Kidney capillary endothelial cell (primary cell): ENCODE measurements at regions not wholly inside any gene's neighbourhood (a gene's known extent, or its start where the extent isn't known, plus 50 kb on each side); places are given as distances from the start of the nearest gene placed in this dataset.
"Not testable (repeated sequence)": the region's sequence is repeated elsewhere in the genome, so short reads cannot be mapped to it uniquely, and the experiment has no call there.

ENCODE experiments used
- DNase-seq: peaks from one replicate; pipeline ENCODE4 v3.0.0-alpha.2; 2018; ENCODE audit warnings: low spot score

DNA sequence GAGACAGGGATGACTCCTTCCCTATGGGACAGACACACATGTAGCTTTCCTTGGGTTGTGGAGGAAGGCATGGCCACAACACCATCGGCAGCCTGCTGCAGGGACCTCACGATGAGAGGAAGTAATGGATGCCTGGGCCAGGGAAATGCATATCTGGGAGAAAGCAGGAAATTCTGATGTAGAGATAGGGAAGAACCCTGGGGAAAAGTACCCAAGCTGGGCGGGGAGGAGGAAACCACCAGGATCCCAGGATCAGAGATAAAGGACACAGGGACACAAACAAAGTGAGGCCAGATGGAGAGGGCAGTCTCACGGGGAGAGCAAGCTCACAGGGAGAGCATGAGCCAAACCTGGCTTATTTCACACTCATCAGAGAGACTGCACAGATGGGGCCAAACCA lies 294.7 kb upstream of the TEKT4 start:
- not testable (repeated sequence) for DNase-seq

DNA sequence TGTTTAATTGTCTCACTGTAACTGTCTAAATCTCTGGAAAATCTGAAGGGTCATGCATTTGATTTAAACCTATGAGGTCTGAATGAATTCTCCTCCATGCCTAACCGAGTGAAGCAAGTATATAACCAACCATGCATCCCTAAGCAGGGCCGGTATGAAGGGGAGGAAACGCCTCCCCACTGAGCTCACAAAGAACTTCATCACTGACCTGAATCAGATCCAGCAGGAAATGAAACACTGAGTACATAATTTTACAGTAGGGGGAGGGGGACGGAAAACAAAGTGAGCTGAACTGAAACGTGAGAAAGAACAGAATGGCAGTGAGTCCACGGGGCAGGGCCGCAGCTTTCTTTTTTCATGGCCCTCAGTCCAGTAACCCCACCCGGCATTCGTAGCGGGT lies 294.1 kb upstream of the TEKT4 start:
- not testable (repeated sequence) for DNase-seq

DNA sequence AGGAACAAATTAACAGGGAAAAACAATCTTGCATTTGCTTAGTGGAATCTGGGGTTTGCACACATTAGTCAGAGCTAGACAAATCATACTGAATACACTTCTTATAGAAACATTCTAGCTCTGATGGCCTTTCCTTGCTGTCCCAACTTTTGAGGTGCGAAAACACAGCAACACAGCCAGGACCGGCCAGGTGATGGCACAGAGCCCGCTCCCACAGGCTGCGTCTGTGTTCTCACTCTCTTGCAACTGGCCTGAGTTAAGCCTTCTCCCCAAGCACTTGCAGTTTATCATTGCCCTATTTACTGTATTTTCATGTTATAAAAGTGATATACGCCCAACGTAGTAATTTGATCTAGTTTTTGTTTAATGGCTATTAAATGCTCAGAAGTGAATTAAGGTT lies 292.0 kb upstream of the TEKT4 start:
- DNase-seq, result not testable (repeated sequence)

DNA sequence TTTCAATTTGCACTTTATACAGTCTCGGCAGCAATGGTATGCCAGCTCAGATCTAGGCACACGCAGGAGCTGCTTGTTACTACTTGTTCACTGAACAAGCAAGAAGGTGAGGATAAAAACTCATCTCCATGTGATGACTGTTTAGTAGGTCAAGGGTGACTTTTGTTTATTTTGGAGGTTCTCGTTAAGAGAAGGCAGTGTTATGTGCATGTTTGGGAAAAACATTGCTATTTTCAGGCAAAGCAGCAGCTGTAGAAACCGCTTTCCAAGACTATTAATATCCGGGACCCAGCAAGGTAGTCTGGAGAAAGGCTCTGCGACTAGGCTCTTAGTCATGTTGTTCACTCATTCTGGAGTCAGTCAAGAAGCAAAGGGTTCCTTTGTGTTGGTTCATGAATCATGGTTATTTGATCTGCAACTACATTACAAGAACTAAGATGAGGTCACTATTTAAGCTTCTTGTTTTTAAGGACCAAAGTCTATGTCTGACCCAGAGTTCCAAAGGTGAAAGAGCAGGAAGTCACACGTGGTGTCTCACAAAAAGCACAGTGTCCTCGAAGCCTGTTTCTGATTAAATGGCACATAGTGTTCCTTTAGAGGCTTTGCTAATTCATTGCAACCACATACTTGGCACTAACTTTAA lies 288.0 kb upstream of the TEKT4 start:
- not testable (repeated sequence) for DNase-seq

DNA sequence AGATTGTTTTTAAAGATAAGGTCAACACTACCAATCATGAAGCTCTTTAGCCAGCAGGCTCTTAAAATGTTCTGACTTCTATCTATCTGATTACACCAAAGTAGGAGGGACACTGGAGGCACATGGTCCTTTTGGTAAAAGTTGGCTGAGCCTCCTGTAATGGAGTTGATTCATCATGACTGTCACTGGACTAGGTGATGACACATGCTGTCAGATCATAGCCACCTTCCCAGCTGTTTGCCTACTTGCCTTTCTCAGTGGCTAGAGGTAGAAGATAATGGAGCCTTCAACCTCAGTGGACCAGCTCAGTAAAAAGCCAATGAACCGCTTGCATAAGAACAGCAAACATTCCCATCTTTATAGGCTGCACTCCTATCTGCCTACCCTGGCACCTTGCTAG lies 286.7 kb upstream of the TEKT4 start:
- not testable (repeated sequence) for DNase-seq

DNA sequence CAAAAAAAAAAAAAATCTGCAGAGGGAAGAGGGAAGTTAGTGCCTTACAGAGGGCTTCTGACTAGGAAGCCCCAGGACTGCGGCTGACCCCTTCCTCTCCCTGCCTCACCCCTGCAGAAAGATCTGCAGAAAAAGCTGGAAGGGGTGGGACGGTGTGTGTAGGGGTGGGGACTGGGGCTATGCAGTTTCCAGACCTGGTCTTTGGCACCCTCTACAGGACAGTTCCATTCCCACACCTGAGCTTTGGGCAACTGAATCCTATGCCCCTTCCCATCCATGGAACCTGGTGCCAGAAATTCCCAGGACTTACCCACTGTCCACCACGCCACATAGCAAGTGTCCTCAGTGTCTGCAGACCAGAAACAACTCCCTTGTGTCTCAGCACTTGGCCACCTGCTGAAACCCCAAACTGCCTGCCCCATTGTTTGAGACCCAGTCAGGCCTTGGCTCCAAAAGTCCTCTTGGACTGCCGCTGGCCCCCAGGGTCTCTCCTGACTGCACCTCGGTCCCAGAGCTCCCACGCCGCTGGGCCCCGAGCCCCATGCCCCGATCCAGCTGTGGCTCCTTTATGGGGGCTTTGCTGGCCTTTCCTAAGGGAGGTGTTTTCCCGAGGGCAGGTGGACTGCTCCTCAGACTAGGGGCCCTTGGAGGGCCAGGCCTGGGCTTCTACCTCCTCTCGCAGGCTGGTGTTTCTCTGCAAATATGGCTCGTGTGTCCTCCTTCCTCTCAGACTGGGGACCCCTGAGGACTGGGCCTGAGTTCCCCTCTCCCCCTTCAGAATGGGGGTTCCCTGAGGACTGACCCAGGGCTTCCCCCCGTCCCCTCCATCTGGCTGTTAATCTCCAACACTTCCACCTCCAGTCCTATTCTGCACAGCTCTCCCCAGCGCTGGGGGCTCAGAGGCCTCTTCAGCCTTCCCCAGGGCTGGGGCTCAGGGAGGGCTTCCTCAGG lies 284.9 kb upstream of the TEKT4 start:
- not testable (repeated sequence) for DNase-seq

DNA sequence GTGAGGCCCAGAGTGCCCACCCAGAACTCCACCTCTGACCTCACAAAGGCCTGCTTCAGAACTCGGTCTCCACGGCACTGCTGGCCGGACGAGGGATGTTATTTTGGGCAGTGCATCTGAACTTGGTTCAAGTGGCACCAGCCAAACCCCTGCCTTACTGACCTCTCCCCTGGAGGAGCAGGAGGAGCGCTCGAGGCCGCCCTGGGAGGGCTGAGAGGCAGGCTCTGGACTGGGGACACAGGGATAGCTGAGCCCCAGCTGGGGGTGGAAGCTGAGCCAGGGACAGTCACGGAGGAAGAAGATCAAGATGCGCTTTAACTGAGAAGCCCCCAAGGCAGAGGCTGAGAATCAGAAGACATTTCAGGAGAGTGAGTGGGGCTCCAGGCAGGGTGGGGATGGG lies 284.2 kb upstream of the TEKT4 start:
- not testable (repeated sequence) for DNase-seq

DNA sequence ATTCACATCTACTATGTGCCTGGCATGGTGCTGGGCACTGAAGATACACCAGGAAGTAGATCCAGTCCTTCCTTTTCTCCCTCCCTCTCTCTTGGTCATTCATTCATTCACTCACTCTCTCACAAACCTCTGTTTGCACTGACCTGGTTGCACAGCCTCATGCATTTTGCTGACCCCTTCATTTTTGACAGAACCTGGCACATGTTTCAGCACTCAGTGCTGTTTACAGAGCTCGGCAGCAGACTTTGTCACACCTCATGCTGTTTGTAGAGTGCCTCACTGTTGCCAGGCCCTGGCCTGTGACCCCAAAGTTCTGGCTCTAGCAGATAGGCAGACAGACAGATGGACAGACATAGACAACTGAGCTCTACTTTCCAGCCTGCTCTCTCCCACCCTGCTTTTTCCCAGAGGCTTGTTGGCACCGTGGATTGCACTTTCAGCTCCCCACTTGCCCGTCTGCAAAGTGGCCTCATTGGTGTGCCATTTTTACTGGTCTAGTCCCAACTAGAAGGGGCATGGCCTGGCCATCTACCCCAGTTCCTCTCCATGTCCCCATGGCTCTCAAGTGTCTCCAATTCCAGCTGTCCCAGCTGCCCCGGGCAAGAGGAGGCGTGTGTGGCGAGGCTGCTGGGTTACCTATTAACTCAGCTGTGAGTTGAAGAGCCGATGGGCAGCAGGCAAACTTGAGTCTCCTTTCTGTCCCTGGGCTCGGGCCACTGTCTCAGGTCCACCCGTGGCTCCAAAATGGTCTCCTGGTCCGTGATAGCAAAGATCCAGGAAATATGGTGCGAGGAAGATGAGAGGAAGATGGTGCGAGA lies 277.0 kb upstream of the TEKT4 start:
- not testable (repeated sequence) for DNase-seq

DNA sequence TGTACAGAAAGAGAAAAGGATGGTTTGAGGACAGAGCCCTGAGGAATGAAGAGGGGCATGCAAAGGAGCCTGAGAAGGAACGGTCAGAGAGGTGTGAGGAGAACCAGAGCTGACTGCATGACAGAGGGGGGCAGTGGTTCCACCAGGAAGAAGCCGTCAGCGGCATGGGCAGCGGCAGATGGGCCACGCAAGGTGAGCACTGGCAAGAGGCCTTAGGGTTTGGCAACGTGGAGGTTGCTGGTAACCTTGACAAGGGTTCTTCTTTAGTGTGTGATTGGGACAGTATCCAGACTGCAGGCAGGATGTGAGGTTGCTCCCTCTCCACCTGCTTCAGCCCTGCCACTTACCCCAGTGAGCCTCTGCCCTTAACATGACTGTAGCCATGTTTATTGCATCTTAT lies 275.3 kb upstream of the TEKT4 start:
- DNase-seq, result not testable (repeated sequence)

DNA sequence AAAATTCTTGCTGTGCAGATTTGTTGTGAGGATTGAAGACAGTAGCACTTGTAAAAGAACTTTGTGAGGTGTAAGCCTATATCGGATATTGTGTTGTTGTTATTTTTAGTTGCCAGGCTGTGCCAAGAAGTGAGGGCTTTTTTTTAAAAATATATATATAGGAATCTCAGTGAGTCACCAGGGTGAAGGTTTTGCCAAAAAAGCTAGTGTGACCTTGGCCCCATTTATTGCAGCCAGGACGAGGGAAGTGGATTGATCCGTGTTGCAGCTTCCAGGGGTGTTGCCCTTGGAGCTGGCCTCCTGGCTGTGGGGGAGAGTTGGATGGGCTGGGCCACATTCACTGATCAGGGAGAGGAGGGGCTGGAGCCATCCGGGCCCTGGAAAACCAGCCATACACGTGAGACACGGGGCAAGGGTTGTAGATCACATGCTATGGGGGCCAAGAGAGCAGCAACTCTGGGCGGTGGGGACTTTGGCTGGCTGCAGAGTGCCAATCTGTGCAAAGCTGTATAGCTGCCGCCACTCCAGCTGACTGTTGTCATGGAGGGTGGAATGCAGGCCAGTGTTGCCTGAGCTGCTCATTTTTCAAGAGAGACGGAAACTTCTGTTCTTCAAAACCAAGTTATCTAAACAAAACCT lies 273.0 kb upstream of the TEKT4 start:
- DNase-seq, result not testable (repeated sequence)

DNA sequence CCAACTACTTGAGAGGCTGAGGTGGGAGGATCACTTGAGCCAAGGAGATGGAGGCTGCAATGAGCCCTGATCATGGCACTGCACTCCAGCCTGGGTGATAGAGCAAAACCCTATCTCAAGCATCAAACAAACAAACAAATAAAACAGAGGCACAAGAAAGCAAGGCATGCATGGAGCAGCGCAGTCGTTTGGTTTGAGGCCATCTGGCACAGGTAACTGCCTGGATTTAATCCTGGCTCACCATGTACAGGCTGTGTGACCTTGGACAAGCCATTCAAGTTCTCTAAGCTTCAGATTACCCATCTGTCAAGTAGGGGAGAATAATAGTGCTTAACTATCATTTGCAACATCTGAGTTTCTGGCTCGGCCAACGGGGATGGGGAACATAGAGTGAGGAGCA lies 270.3 kb upstream of the TEKT4 start:
- DNase-seq, result not testable (repeated sequence)

DNA sequence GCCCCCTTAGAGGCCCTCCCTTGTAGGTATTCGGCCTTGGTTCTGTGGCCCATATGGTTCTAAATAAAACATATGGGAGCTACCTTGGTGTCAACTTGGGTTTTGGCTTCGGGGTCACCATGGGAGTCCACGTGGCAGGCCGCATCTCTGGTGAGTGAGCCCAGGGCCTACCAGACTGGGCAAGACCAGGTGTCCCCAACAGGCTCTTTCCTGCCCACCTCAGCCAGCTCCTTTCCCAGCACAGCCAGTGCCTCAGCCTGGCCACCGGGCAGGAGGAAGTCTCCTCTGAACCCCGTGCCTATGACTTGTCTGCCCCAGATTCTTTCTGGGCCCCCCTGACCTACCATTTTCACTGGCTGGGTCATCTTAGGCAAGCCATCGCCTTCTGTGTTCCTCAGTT lies 268.8 kb upstream of the TEKT4 start:
- DNase-seq, result no peak

DNA sequence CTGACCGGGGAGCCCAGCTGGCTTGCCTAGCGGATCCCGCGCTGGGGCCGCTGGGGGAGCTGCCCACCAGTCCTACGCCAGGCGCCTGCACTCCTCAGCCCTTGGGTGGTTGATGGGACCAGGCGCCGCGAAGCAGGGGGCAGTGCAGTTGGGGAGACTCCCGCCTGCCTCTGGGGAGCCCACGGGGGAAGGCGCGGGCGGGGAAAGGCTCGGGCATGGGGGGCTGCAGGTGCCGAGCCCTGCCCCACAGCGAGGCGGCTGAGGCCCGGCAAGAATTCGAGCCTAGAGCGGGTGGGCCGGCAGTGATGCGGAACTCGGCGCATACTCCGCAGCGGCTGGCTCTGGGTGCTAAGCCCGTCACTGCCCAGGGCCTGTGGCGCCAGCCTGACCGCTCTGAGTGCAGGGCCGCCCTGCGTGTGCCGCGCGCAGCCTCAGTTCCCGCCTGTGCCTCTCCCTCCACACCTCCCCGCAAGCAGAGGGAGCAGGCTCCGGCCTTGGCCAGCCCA lies 249.1 kb upstream of the TEKT4 start:
- no peak for DNase-seq

DNA sequence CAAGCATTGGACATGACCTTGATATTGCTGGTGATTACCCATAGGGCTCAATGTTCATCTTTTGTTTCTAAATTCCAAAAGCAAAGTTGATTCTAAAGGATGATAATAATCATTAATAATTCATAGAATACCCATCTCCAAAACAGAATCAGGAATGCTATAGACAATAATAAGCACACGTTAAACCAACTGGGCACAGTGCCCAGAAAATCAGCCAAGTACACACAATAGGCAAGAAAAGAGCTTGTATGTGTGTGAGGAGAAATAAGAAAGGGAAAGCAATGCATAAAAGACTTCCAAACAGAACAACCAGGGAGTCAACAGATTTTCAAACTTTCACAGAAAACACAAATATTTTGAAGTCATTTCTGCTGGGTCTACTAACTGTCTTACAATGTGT lies 242.3 kb upstream of the TEKT4 start:
- DNase-seq, result not testable (repeated sequence)

DNA sequence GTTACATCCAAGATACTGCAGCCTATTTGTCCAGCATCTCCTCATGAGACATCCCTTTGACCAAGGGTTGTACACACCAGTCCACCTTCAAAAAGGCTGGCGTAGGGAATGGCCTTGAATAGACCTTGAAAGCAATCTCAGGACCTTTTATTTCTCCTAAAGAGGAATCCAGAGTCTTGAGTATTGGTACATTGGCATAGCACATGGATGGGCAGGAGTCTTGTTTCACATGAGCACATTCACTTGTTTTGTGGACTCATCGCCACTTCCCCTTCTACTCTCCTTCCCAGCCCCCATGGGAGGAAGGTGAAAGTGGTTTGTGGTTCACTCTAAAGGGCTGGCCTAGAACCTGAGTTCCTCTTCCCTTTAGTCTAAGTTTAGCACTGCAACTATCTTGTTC lies 229.8 kb upstream of the TEKT4 start:
- not testable (repeated sequence) for DNase-seq

DNA sequence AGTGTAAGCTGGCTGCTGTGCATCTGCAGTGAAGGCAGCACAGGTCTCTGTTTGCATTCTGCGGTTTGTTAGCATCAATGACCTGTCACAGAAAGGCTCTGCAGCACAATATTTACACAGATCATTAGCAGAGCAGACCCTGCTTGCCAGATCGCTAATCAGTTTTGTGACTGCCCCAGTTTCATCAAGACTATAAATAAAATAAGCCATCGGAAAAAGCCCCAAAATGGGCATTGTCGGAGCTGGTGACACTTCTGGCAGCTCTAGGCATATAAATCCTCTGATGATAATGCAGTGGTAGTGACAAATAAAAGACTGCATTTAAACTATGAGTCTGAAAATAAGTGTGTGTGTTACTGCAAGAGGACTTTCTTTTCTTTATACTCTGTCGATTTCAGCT lies 219.1 kb upstream of the TEKT4 start:
- DNase-seq, result not testable (repeated sequence)

DNA sequence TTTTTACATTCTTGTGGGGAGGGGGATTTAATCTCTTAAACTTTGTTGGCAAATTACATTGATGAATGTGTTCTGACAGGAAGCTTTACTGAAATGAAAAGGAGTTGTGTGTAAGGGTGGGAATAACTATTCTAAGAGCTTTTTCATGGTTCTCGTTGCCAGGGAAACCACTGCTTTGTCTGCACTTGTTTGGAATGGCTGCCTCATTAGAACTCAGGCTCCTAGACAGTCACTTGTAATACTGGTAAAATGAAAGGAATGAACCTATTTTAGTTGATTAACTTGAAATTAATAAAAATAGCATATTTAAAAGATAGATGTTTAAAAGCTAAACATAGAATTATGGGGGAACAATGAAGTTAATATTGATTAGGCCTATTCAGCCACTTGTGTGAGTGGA lies 201.4 kb upstream of the TEKT4 start:
- DNase-seq, result not testable (repeated sequence)

DNA sequence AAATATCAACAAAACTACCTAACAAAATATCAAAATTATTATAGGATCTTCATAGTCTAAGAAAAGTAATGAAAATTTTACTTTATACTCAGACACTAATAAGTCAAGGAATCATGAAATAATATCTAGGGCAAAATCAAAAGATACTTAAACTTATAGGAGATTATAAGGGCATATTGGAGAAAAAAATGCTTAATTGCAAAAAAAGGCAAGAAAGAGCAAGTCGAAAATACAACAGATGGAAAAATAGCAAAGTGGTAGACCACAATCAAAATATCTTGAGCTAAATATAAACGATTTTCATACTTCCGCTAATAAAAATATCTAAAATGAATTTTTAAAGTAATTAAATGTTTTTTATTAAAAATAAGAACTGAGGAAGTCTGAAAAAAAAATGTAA lies 177.0 kb upstream of the TEKT4 start:
- not testable (repeated sequence) for DNase-seq

DNA sequence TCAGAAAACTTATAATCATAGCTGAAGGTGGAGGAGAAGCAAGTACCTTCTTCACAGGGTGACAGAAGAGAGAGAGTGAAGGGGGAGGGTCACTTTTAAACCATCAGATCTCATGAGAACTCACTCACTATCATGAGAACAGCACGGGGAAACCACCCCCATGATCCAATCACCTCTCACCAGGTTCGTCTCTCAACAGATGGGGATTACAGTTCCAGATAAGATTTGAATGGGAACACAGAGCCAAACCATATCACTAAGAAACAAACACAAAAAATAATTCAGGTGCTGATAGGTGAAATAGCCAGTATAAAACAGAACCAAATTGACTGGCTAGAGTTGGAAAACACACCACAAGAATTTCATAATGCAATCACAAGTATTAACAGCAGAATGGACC lies 162.2 kb upstream of the TEKT4 start:
- DNase-seq, result not testable (repeated sequence)

DNA sequence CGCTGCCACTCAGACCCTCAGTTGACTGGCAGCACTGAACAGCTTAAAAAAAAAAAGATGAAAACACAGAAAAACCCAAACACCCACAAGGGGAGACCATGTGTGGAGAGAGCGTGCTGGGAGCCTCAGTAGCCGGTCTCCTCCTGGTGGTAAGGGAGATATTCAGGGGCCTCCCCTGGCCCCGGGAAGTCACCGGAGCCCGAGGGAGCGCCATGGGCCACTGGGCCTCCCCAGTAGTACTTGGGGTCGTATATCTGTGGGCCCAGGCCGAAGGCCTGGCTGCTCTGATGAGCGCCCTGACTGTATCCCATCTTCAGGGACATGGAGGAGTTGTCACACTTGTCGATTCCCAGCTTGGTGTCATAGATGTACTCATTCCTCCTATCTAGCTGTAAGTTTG lies 145.7 kb upstream of the TEKT4 start:
- no peak for DNase-seq

DNA sequence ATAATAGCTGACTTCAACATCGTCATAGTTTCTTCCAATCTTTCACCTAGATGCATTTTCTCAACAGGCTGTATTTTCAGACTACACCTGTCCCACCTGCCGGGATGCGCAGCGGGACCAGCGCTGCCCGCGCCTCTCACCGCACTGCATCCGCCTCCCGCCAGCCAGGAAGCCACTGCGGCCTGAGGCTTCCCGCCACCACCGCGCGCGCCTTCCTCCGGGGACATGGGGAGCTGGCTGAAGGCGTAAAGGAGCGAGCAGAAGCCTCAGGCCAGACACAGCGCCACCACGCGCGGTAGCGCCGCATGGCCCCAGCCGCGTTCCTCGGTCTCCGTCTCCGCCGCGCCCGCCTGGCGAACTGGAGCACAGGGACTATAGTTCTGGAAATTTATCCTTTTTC lies 135.7 kb upstream of the TEKT4 start:
- DNase-seq, result not testable (repeated sequence)

DNA sequence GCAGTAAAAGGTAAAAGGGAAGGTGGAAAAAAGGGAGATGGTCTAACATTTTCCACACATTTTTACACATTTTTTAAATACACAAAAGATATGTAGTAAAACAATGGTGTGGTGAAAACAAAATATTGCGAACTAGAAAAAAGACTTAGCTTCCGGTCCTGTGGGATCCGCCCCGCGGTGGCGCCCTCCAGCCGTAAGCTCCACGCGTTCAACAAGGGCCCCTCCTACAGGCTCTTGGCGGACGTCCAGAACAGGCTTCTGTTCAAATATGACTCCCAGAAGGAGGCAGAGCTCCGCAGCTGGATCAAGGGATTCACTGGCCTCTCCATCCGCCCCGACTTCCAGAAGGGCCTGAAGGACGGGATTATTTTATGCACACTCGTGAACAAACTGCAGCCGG lies 134.1 kb upstream of the TEKT4 start:
- DNase-seq, result not testable (repeated sequence)
